HCT116 (cell line): ENCODE measurements at regions not wholly inside any gene's neighbourhood (a gene's known extent, or its start where the extent isn't known, plus 50 kb on each side); places are given as distances from the start of the nearest gene placed in this dataset.

Experiments used
- ATAC-seq: fragments of 200-7000 bp; cut with Tn5 transposase; 2 replicates; pipeline ENCODE4 v1.9.1; 2020; ENCODE audit warnings: mild to moderate bottlenecking, moderate library complexity
- BruUV-seq: library from RNA; stranded (reverse); fragments of 400-500 nt; replicated peaks from 2 replicates; lab custom pipeline; 2021; lab: Mats Ljungman, UMichigan
- CTCF ChIA-PET: fragments of 300-600 bp; sonication (Branson Sonifier 250); formaldehyde crosslinking; loops from one replicate; lab custom pipeline; 2021; ENCODE audit warnings: antibody characterized with exemption; lab: Charles Lee
- POLR2A ChIA-PET: fragments of 300-600, 350-600 bp; sonication (Branson Sonifier 250); formaldehyde crosslinking; loops from one replicate; lab custom pipeline; 2021; ENCODE audit warnings: antibody characterized with exemption; lab: Charles Lee
- RAD21 ChIA-PET, 2 experiments: fragments of 300-600 bp; sonication (Branson Sonifier 250); formaldehyde crosslinking; loops; one replicate each; lab custom pipeline; 2023; ENCODE audit warnings: low total read pairs in 2 of 2; ENCODE audit not compliant: uncharacterized antibody in 2 of 2, unreplicated experiment in 2 of 2, low non-redundant PET in 1 of 2; lab: Charles Lee
- DNase-seq: peaks from one replicate; pipeline ENCODE4 v3.0.0-alpha.2; 2010; ENCODE audit warnings: low read depth, low spot score
- H2AFZ ChIP-seq: fragments of 200-600 bp; shearing (Covaris generic), sonication (generic); 2 replicates; pipeline ENCODE4 v1.6.1; 2017; ENCODE audit warnings: low read depth, mixed run types, mixed read lengths, antibody characterized with exemption, low read length; ENCODE audit not compliant: poor library complexity, severe bottlenecking
- H3K27ac ChIP-seq: 2 replicates; pipeline ENCODE4 v1.5.1; 2012; ENCODE audit warnings: low read depth, low read length
- H3K27me3 ChIP-seq: fragments of 200-600 bp; sonication (generic); 2 replicates; pipeline ENCODE4 v1.6.1; 2016; ENCODE audit warnings: mixed run types, low read length, mixed read lengths; ENCODE audit not compliant: insufficient read depth
- H3K36me3 ChIP-seq, 2 experiments: fragments of 200-500 bp in 1 of 2; fragments of 200-600 bp in 1 of 2; sonication (Bioruptor generic) in 1 of 2; sonication (generic) in 1 of 2; 2 replicates each; pipeline versions ENCODE4 v1.5.1 to v1.6.1; 2014 to 2016; ENCODE audit warnings: low read length in 2 of 2, inconsistent platforms in 1 of 2, mixed read lengths in 1 of 2, mixed run types in 1 of 2; ENCODE audit not compliant: insufficient read depth in 2 of 2, control insufficient read depth in 1 of 2
- H3K4me1 ChIP-seq, 2 experiments: fragments of 200-600 bp in 1 of 2; sonication (generic) in 1 of 2; 2 replicates each; pipeline versions ENCODE4 v1.5.1 to v1.6.1; 2012 to 2017; ENCODE audit warnings: low read length in 2 of 2, inconsistent platforms in 1 of 2, mild to moderate bottlenecking in 1 of 2, mixed read lengths in 1 of 2, mixed run types in 1 of 2, moderate library complexity in 1 of 2; ENCODE audit not compliant: insufficient read depth in 2 of 2, control insufficient read depth in 1 of 2
- H3K4me2 ChIP-seq: fragments of 200-600 bp; sonication (generic); 2 replicates; pipeline ENCODE4 v1.6.1; 2017; ENCODE audit warnings: mixed run types, low read length, mixed read lengths
- H3K4me3 ChIP-seq, 2 experiments: fragments of 200-600 bp in 1 of 2; sonication (generic) in 1 of 2; replicated peaks in 1 of 2; 2 replicates each; pipeline ENCODE4 v1.5.1; 2011 to 2016; ENCODE audit warnings: low read length in 2 of 2, control low read depth in 1 of 2, low read depth in 1 of 2, mild to moderate bottlenecking in 1 of 2, mixed read lengths in 1 of 2, mixed run types in 1 of 2
- H3K79me2 ChIP-seq: fragments of 200-600 bp; sonication (generic); 2 replicates; pipeline ENCODE4 v1.6.1; 2017; ENCODE audit warnings: mild to moderate bottlenecking, mixed run types, low read length, moderate library complexity, mixed read lengths; ENCODE audit not compliant: insufficient read depth
- H3K9ac ChIP-seq: fragments of 200-600 bp; sonication (generic); 2 replicates; pipeline ENCODE4 v1.6.1; 2016; ENCODE audit warnings: low read length, mixed read lengths
- H3K9me2 ChIP-seq: fragments of 200-600 bp; sonication (generic), shearing (Covaris generic); 2 replicates; pipeline ENCODE4 v1.6.1; 2017; ENCODE audit warnings: mixed run types, mild to moderate bottlenecking, moderate library complexity; ENCODE audit not compliant: insufficient read depth
- H3K9me3 ChIP-seq, 2 experiments: fragments of 200-500 bp in 1 of 2; fragments of 200-600 bp in 1 of 2; sonication (Bioruptor generic) in 1 of 2; sonication (generic) in 1 of 2; 2 replicates each; pipeline ENCODE4 v1.6.1; 2014 to 2017; ENCODE audit warnings: low read length in 2 of 2, mixed read lengths in 2 of 2, inconsistent platforms in 1 of 2, low read depth in 1 of 2, mild to moderate bottlenecking in 1 of 2, mixed run types in 1 of 2, moderate library complexity in 1 of 2; ENCODE audit not compliant: control insufficient read depth in 1 of 2, insufficient read depth in 1 of 2
- H4K20me1 ChIP-seq: fragments of 200-600 bp; sonication (generic), shearing (Covaris generic); 2 replicates; pipeline ENCODE4 v1.6.1; 2017; ENCODE audit warnings: mixed run types, mild to moderate bottlenecking, moderate library complexity; ENCODE audit not compliant: insufficient read depth
- CBX3 ChIP-seq: IDR thresholded peaks from 2 replicates; pipeline ENCODE4 v1.6.1; 2012; ENCODE audit warnings: low read depth
- EGR1 ChIP-seq: IDR thresholded peaks from 2 replicates; pipeline ENCODE4 v1.6.1; 2012; ENCODE audit warnings: low read depth
- EZH2phosphoT487 ChIP-seq: fragments of 200-600 bp; IDR thresholded peaks from 2 replicates; pipeline ENCODE4 v1.6.1; 2018; ENCODE audit warnings: antibody characterized with exemption, borderline replicate concordance
- JUND ChIP-seq: IDR thresholded peaks from 2 replicates; pipeline ENCODE4 v1.6.1; 2012
- POLR2A ChIP-seq: IDR thresholded peaks from 2 replicates; pipeline ENCODE4 v1.7.0; 2011; ENCODE audit warnings: borderline replicate concordance; ENCODE audit not compliant: insufficient read depth, insufficient read length; ENCODE audit errors: extremely low read depth
- SP1 ChIP-seq: IDR thresholded peaks from 2 replicates; pipeline ENCODE4 v1.6.1; 2012; ENCODE audit warnings: low read depth
- TCF7L2 ChIP-seq: IDR thresholded peaks from 2 replicates; pipeline ENCODE4 v1.7.0; 2011; ENCODE audit warnings: borderline replicate concordance, inconsistent platforms; ENCODE audit not compliant: insufficient read depth, insufficient read length; ENCODE audit errors: extremely low read depth
- YY1 ChIP-seq: IDR thresholded peaks from 2 replicates; pipeline ENCODE4 v1.6.1; 2011; ENCODE audit warnings: low read length, low read depth, moderate library complexity, mild to moderate bottlenecking; ENCODE audit not compliant: insufficient replicate concordance; ENCODE audit errors: extremely low read depth
- ZNF274 ChIP-seq: fragments of 200-500 bp; sonication (Bioruptor generic); IDR thresholded peaks from 2 replicates; pipeline ENCODE4 v1.6.1; 2014; ENCODE audit warnings: mild to moderate bottlenecking, low read depth, low read length, inconsistent platforms
- intact Hi-C: fragments of 100-400 bp; cut with micrococcal nuclease; formaldehyde crosslinking; loops from 2 replicates; pipeline ENCODE4 v1.10.0; 2022
- TF ChIP-seq, protein P1 (sequence below), 3 experiments: fragments of 200-600 bp in 1 of 3; sonication (generic) in 1 of 3; IDR thresholded peaks in 2 of 3; conservative IDR thresholded peaks in 1 of 3; 2 replicates each; pipeline ENCODE4 v1.5.1; 2012 to 2017; ENCODE audit warnings: low read depth in 2 of 3, low read length in 2 of 3, antibody characterized with exemption in 1 of 3, borderline replicate concordance in 1 of 3, control low read depth in 1 of 3, mild to moderate bottlenecking in 1 of 3, mixed read lengths in 1 of 3, mixed run types in 1 of 3, moderate library complexity in 1 of 3; ENCODE audit not compliant: insufficient read depth in 1 of 3

DNA sequence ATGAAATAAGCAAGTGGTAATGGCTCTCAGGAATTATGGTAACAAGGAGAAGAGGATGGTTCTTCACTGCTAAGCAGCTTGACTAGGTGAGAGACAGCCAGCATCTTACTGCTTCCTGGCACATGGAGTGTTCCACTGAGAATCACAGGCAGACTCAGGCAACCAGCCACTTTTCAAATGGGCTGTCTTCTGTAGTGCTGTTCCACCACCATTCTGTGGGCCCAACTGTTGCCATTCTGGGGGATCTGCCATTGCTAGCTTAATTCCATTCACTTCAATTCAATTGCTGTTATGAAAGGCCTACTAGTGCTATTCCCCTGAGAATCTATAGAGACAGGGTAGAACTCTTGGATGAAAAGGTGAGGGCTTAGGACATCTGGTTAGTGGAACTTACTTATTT lies 341.9 kb downstream of the KCNRG start:
- DNase-seq, result no peak
- no peaks in the 10 kb centered on the region for H3K9me2 ChIP-seq
- H3K79me2 ChIP-seq, result no peaks in the 10 kb centered on the region
- no peaks in the 10 kb centered on the region for H3K27me3 ChIP-seq
- BruUV-seq, result no TSS peak
- H3K27ac ChIP-seq, result no peak overlapping the region
- peaks cover 0 to 3% of the 10 kb centered on the region in 2 experiments; a peak in 1 of 4 replicates for H3K4me1 ChIP-seq
- H3K9ac ChIP-seq, result no peak overlapping the region
- TF ChIP-seq SP1 (no peak), JUND (no peak), ZNF274 (no peak), YY1 (no peak), EGR1 (no peak), CBX3 (no peak), POLR2A (no peak), TCF7L2 (no peak), EZH2phosphoT487 (no peak)
- TF ChIP-seq, protein P1, sequence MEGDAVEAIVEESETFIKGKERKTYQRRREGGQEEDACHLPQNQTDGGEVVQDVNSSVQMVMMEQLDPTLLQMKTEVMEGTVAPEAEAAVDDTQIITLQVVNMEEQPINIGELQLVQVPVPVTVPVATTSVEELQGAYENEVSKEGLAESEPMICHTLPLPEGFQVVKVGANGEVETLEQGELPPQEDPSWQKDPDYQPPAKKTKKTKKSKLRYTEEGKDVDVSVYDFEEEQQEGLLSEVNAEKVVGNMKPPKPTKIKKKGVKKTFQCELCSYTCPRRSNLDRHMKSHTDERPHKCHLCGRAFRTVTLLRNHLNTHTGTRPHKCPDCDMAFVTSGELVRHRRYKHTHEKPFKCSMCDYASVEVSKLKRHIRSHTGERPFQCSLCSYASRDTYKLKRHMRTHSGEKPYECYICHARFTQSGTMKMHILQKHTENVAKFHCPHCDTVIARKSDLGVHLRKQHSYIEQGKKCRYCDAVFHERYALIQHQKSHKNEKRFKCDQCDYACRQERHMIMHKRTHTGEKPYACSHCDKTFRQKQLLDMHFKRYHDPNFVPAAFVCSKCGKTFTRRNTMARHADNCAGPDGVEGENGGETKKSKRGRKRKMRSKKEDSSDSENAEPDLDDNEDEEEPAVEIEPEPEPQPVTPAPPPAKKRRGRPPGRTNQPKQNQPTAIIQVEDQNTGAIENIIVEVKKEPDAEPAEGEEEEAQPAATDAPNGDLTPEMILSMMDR (IDR thresholded peaks at IDR 0.05 in 2 of 3, conservative IDR thresholded peaks at IDR 0.05 in 1 of 3; ENCODE audit: borderline replicate concordance in 1 of 3, insufficient read depth in 1 of 3, low read depth in 2 of 3, low read length in 2 of 3), result no peak
- POLR2A ChIA-PET, result no interaction called here
- no peaks in the 10 kb centered on the region for H3K9me3 ChIP-seq
- no peak overlapping the region for H3K4me2 ChIP-seq
- no peak for ATAC-seq
- RAD21 ChIA-PET, result interaction anchor here in 1 of 2 experiments (0.7 kb wide), 1 partner anchor 732 kb away, joined by 3 read pairs; no protein-coding TSS in a partner anchor
- intact Hi-C loops, result no loop called here
- no peak overlapping the region for H2AFZ ChIP-seq
- H4K20me1 ChIP-seq, result no peaks in the 10 kb centered on the region
- H3K4me3 ChIP-seq, result no peak overlapping the region
- H3K36me3 ChIP-seq, result no peaks in the 10 kb centered on the region
- CTCF ChIA-PET, result no interaction called here
